ENCODE measurements at regions not wholly inside any gene's neighbourhood (a gene's known extent, or its start where the extent isn't known, plus 50 kb on each side); places are given as distances from the start of the nearest gene placed in this dataset.

GRCh38 chr5:99019812-99020697 lies 91.2 kb upstream of the CHD1 start:
- no peak for TF ChIP-seq CTCF (IDR thresholded peaks at IDR 0.05)
- no peaks in the 10 kb centered on the region for H3K36me3 Mint-ChIP-seq
- no CpG with 5 or more reads among the region's 3 CpGs for WGBS (ENCODE audit: insufficient coverage)
- no peaks in the 10 kb centered on the region for H3K36me3 ChIP-seq (replicated peaks in 1 of 2; ENCODE audit: control insufficient read depth in 1 of 2, insufficient read depth in 2 of 2, low read length in 2 of 2)
- no peak overlapping the region for H3K4me2 ChIP-seq (replicated peaks; ENCODE audit: extremely low read depth, low read length, poor library complexity, severe bottlenecking)
- H3K9me3 Mint-ChIP-seq: peaks cover 0 to 9% (median 0%) of the 10 kb centered on the region in 7 donors
- H3K9me3 ChIP-seq (replicated peaks in 1 of 2; ENCODE audit: control insufficient read depth in 1 of 2, insufficient read depth in 1 of 2, low read length in 2 of 2): no peaks in the 10 kb centered on the region
- no peak overlapping the region for H3K9ac ChIP-seq (ENCODE audit: insufficient read depth, low read length, poor library complexity, severe bottlenecking)
- no peaks in the 10 kb centered on the region for H3K27me3 ChIP-seq (ENCODE audit: control insufficient read depth in 2 of 2, insufficient read depth in 2 of 2, low read length in 2 of 2)
- peak overlapping the region in 3 of 7 donors; percentile 26 to 64 (median 53) for H3K27ac Mint-ChIP-seq
- peaks cover 4% of the 10 kb centered on the region for H3K79me2 ChIP-seq (ENCODE audit: insufficient read depth, low read length)
- peaks cover 43 to 49% of the 10 kb centered on the region in 2 donors for H3K4me1 ChIP-seq (ENCODE audit: control insufficient read depth in 1 of 2, insufficient read depth in 2 of 2, low read length in 2 of 2)
- no peak overlapping the region for H3K27ac ChIP-seq (ENCODE audit: low read depth in 1 of 2, low read length in 2 of 2)
- H2AFZ ChIP-seq (ENCODE audit: insufficient read depth, low read depth, low read length, poor library complexity, severe bottlenecking): peak overlapping the region; percentile 14
- no peak overlapping the region for H3K4me3 Mint-ChIP-seq
- H3K4me3 ChIP-seq (replicated peaks in 1 of 3; ENCODE audit: low read depth in 2 of 3, low read length in 3 of 3): no peak overlapping the region
- no peaks in the 10 kb centered on the region for H3K27me3 Mint-ChIP-seq (ENCODE audit: low read depth in 3 of 3)
- H3K4me1 Mint-ChIP-seq: peaks cover 40% of the 10 kb centered on the region
- intact Hi-C loops (cut with micrococcal nuclease): loop anchor here in 1 of 2 donors (5.0 kb wide), 1 partner anchor 93 kb away; the partner anchor contains the start of gene CHD1
- DNase-seq: peak; percentile 27 to 72 (median 55)
- H4K20me1 ChIP-seq (ENCODE audit: insufficient read depth, low read length): no peaks in the 10 kb centered on the region

- WGBS (ENCODE audit: insufficient coverage): 100% methylated on average over 3 of the region's 6 CpGs
- Mint-ChIP-seq H3K36me3 (no peaks in the 10 kb centered on the region), H3K27ac (peak overlapping the region in 1 of 7 donors; percentile 58), H3K4me1 (peaks cover 34% of the 10 kb centered on the region), H3K4me3 (no peak overlapping the region), H3K27me3 (ENCODE audit: low read depth in 3 of 3) (no peaks in the 10 kb centered on the region), H3K9me3 (peaks cover 0 to 9% (median 0%) of the 10 kb centered on the region in 7 donors)
- intact Hi-C loops (cut with micrococcal nuclease): no loop called here
- Histone ChIP-seq H3K27me3 (ENCODE audit: control insufficient read depth in 2 of 2, insufficient read depth in 2 of 2, low read length in 2 of 2) (no peaks in the 10 kb centered on the region), H3K4me2 (replicated peaks; ENCODE audit: extremely low read depth, low read length, poor library complexity, severe bottlenecking) (no peak overlapping the region), H3K9ac (ENCODE audit: insufficient read depth, low read length, poor library complexity, severe bottlenecking) (no peak overlapping the region), H3K4me1 (ENCODE audit: control insufficient read depth in 1 of 2, insufficient read depth in 2 of 2, low read length in 2 of 2) (peaks cover 36 to 42% of the 10 kb centered on the region in 2 donors), H3K4me3 (replicated peaks in 1 of 3; ENCODE audit: low read depth in 2 of 3, low read length in 3 of 3) (no peak overlapping the region), H3K27ac (ENCODE audit: low read depth in 1 of 2, low read length in 2 of 2) (no peak overlapping the region), H2AFZ (ENCODE audit: insufficient read depth, low read depth, low read length, poor library complexity, severe bottlenecking) (no peak overlapping the region), H4K20me1 (ENCODE audit: insufficient read depth, low read length) (no peaks in the 10 kb centered on the region), H3K9me3 (replicated peaks in 1 of 2; ENCODE audit: control insufficient read depth in 1 of 2, insufficient read depth in 1 of 2, low read length in 2 of 2) (no peaks in the 10 kb centered on the region), H3K36me3 (replicated peaks in 1 of 2; ENCODE audit: control insufficient read depth in 1 of 2, insufficient read depth in 2 of 2, low read length in 2 of 2) (no peaks in the 10 kb centered on the region), H3K79me2 (ENCODE audit: insufficient read depth, low read length) (peaks cover under 1% of the 10 kb centered on the region)
- no peak for TF ChIP-seq CTCF (IDR thresholded peaks at IDR 0.05)
- DNase-seq: no peak
These were observed 90.4 kb upstream of the CHD1 start for GRCh38 chr5:99019254-99019653.
